Posterior vena cava (tissue), 2 donors: ENCODE measurements at regions not wholly inside any gene's neighbourhood (a gene's known extent, or its start where the extent isn't known, plus 50 kb on each side); places are given as distances from the start of the nearest gene placed in this dataset.
"Not testable (repeated sequence)": the region's sequence is repeated elsewhere in the genome, so short reads cannot be mapped to it uniquely, and the experiment has no call there.

Experiments
- DNase-seq: peaks from one replicate; pipeline ENCODE4 v3.0.0-alpha.2; 2020; ENCODE audit warnings: low spot score
- intact Hi-C, 2 donors: fragments of 100-400 bp; cut with DNase I; formaldehyde crosslinking; loops; one replicate each; pipeline versions ENCODE4 v1.14.1 to v1.14.2; 2022 to 2023
- donor health status: DM: yes; HTN: yes; CAD: no.
- donor health status: DM: yes; HTN: yes; CAD: no.

GRCh38 chr5:152456815-152457443 lies 51.9 kb upstream of the NMUR2 start:
- DNase-seq: no peak
- intact Hi-C loops: no loop called here

DNA sequence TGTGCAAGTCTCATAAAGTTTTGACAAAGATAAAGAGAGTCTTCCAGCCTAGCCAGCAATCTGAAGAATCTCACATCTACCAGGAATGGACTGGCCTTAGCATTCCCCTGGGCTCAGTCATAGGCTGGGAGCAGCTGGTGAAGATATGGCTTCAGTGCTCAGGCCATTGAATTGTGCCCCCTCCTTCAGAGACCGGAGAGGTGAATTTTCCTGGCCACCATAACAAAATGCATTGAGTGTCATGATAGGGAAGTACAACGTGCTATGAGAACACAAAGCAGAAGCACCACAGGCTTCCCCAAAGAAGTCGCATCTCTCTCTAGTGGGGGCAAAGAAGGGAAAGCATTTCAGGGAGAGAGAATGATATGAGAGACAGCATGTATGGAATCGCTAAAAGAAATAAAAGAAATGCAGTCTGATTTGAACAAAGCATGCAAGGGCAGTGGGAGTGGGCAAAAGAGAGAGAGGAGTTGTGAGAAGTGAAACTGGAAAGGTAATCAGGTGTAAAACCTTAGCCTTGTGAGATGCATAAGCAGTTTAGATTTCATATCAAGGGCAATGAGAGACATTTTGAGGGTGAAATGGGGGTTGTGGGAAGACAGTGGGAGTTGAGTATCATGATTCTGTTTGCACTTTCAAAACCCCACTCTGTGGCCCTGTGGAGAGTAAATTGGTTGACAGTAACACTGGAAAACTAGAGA lies 57.1 kb upstream of the NMUR2 start:
- intact Hi-C loops: no loop called here
- DNase-seq: no peak

DNA sequence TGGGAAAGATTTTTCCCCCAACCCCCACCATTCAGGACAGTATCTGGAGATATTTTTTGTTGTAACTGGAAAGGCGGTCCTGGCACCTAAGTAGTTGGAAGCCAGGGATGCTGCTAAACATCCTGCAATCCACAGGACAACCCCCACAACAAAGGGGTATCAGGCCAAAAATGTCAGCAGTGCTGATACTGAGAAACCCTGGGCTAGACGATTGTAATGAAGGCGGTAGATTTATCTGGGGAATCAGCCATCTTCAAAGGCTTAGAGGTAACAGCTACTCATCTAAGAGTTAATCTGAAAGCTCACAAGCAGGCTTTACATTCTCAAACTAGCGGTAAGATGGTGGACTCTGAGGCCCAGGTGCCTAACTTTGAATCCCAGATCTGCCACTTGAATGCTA lies 59.0 kb upstream of the NMUR2 start:
- no peak for DNase-seq
- intact Hi-C loops: no loop called here

- no peak for DNase-seq
- intact Hi-C loops: no loop called here
Measured at GRCh38 chr5:152465140-152465539, 60.1 kb upstream of the NMUR2 start.

- DNase-seq: no peak
- intact Hi-C loops: no loop called here
Measured at GRCh38 chr5:152466085-152466745, 61.1 kb upstream of the NMUR2 start.

DNA sequence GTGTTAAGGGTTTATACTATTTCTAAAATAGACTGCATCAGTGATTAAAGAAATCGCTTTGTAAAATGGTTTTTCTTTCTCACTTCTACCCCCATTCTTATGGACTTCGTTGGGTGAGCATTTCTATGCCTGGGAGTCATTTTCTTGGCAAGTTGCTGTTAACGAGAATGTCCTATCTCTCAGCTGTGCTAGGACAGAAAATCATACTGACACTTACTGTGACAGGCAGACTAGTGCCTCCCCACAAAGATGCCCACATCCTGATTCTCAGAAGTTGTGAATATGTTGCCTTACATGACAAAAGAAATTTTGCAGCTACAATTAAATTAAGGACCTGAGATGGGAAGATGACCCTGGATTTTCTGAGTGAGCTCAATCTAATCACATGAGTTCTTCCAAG lies 65.1 kb upstream of the NMUR2 start:
- intact Hi-C loops: no loop called here
- DNase-seq: no peak

DNA sequence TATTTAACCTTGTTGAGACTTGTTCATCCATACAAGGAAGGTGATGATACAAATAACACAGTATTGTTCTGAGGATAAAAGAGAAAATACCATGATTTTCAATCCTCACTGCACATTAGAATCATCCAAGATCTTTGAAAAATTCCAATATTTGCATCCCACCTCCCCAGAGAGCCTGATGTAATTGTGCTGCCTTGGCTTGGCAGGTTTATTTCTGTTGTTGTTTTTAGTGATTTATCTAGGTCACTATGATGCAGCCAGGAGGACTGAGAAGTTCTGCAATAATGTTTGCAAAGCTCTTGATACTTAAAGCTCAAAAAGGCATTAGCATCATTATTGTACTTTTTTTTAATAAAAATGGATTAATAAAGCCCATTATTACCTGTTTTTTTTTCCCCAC lies 67.0 kb upstream of the NMUR2 start:
- no peak for DNase-seq

DNA sequence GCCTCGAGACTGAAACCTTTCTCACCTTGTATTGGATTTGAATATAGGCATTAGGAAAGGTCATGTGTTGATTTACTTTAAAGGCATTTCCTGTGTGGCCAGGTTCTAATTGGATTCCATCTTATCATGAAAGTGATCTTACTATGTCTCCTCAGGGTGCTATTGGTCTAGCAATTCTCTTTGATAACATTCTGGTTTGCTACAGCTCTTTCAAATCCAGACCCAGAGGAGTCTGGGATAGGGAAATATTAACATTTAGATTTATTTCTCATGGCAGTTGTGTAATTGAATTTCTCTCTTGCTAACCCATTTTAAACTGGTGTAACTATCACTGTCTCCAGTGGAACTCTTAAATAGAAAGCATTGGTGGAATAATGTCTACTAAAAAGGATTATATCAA lies 69.9 kb upstream of the NMUR2 start:
- no peak for DNase-seq
- intact Hi-C loops: no loop called here

More for the DNA sequence above, 67.0 kb upstream of the NMUR2 start:
- intact Hi-C loops: no loop called here

GRCh38 chr5:152477536-152477935 lies 72.5 kb upstream of the NMUR2 start:
- intact Hi-C loops: no loop called here
- DNase-seq: no peak

GRCh38 chr5:152479866-152480265 lies 74.8 kb upstream of the NMUR2 start:
- intact Hi-C loops, DNase-seq: not testable (repeated sequence)

DNA sequence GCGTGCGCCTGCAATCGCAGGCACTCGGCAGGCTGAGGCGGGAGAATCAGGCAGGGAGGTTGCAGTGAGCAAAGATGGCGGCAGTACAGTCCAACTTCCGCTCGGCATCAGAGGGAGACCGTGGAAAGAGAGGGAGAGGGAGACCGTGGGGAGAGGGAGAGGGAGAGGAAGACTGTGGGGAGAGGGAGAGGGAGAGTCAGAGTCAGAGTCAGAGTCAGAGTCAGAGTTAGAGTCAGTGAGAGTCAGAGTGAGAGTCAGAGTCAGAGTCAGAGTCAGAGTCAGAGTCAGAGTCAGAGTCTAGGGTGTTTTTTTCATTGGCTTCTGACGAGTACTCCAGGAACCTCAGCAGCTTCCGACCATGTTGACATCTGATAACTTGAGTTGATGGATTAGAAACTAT lies 75.6 kb upstream of the NMUR2 start:
- DNase-seq, intact Hi-C loops: not testable (repeated sequence)

DNA sequence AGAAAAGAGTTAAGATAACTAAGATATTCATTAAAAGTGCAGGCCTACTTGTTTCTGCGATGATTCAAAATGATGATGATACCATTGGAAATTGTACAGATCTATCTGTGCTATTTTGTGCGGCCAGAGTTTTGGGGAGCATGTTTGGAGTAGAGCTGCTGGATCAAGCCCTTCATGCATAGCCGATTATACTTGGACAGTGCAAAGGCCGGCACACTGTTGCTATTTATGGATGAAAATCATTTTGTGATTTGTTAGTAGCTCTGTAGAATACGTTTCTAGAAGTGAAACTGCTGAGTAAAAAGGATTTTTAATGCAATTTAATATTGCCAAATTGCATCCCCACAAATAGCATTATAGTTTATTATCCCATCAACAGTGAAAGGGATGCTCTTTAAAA lies 82.1 kb upstream of the NMUR2 start:
- intact Hi-C loops: no loop called here
- DNase-seq: no peak

DNA sequence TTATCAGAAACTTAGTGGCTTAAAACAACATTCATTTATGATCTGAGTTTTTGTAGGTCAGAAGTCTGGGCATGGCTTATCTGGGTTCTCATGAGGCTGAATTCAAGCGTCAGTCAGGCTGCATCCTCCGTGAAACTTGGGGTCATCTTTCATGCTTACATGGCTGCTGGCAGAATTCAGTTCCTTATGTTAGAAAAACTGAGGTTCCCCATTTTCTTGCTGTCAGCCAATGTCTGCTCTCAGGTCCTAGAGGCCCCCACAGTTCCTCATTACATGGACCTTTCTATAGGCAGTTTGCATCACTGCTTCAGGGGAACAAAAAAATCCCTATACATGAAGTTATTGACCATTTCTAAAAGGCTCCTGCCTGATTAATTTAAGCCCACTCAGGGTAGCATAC lies 83.8 kb upstream of the NMUR2 start:
- intact Hi-C loops: no loop called here
- no peak for DNase-seq

GRCh38 chr5:152499814-152500535 lies 94.9 kb upstream of the NMUR2 start:
- no peak for DNase-seq
- intact Hi-C loops: no loop called here

- intact Hi-C loops: no loop called here
- no peak for DNase-seq
Measured at GRCh38 chr5:152501294-152501693, 96.2 kb upstream of the NMUR2 start.

- no peak for DNase-seq
- intact Hi-C loops: no loop called here
Measured at GRCh38 chr5:152503206-152503605, 98.1 kb upstream of the NMUR2 start.

DNA sequence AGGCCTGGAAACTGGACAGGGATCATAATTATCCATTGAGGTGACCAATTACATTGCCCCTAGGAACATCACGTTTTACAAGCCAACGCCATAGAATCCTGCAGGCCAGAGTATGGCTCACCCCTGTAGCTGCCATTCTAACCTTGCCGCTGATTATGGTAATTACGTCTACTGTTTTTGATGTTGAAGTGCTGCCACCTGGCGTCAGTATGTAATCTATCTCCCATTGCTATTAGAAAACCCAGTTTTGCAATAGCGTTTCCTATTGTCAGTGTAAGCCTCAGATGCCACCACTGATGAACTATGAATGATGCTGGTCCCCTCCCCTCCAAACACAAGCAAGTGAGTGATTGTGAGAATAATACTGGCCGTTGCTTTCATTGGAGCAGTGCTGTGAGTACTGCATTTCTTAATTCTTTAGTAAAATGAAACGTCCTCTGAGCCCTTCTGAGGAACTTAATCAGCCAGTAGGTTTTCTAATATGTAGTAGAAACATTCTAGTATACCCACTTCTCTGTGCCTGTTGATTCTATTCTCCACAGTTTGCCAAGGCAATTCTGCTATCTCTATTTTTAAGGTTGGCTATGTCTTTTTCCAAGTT lies 100.5 kb upstream of the NMUR2 start:
- DNase-seq: no peak
- intact Hi-C loops: no loop called here

- intact Hi-C loops: no loop called here
- DNase-seq: no peak
Measured at GRCh38 chr5:152511120-152511519, 106.0 kb upstream of the NMUR2 start.

DNA sequence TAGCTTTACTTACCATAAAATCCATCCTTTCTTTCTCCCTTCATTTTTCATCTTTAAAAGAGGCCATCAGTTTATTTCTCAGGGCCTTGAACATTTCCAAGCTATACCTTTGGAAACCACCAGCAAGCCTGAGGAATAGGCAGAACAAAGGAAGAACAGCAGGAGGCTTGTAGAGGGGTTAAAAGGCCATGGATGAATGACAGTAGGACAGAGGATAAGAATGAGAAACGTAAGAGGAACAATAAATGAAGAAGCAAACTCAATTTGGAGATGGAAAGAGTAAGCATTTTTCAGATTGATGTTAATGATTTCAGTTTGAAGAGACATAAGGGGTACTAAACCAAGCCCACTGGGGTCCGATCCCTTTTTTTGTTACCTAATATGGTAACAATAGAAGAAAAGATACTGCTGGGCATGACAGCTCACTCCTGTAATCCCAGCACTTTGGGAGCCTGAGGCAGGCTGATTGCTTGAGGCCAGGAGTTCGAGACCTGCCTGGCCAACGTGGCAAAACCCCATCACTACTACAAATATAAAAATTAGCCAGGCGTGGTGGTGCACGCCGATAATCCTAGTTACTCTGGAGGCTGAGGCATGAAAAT lies 106.6 kb upstream of the NMUR2 start:
- intact Hi-C loops: no loop called here
- DNase-seq: no peak
